ENCODE measurements at regions not wholly inside any gene's neighbourhood (a gene's known extent, or its start where the extent isn't known, plus 50 kb on each side); places are given as distances from the start of the nearest gene placed in this dataset.

GRCh38 chr18:8538935-8539334, 70.3 kb upstream of the RAB12 start:
- DNase-seq: no peak

GRCh38 chr18:8546677-8547076, 62.6 kb upstream of the RAB12 start:
- no peak for DNase-seq

GRCh38 chr18:8548186-8548585, 61.1 kb upstream of the RAB12 start:
- DNase-seq: peak; percentile 78

- DNase-seq: no peak
These were observed 59.9 kb upstream of the RAB12 start for GRCh38 chr18:8549254-8549757.

- DNase-seq: no peak
These were observed 57.1 kb upstream of the RAB12 start for GRCh38 chr18:8552151-8552550.

- no peak for DNase-seq
These were observed 54.9 kb upstream of the RAB12 start for GRCh38 chr18:8554354-8554753.

GRCh38 chr18:8556424-8556823, 52.8 kb upstream of the RAB12 start:
- DNase-seq: no peak

All from fibroblast of skin of right biceps (primary cell).